HCT116 (cell line): ENCODE measurements at regions not wholly inside any gene's neighbourhood (a gene's known extent, or its start where the extent isn't known, plus 50 kb on each side); places are given as distances from the start of the nearest gene placed in this dataset.
A peak's percentile ranks its signal among the peaks of the same experiment; 100 is the strongest.

Experiments used
- CTCF ChIP-seq, 3 experiments: fragments of 200-600 bp in 1 of 3; sonication (generic) in 1 of 3; IDR thresholded peaks in 2 of 3; conservative IDR thresholded peaks in 1 of 3; 2 replicates each; pipeline ENCODE4 v1.5.1; 2012 to 2017; ENCODE audit warnings: low read depth in 2 of 3, low read length in 2 of 3, antibody characterized with exemption in 1 of 3, borderline replicate concordance in 1 of 3, control low read depth in 1 of 3, mild to moderate bottlenecking in 1 of 3, mixed read lengths in 1 of 3, mixed run types in 1 of 3, moderate library complexity in 1 of 3; ENCODE audit not compliant: insufficient read depth in 1 of 3
- EGR1 ChIP-seq: IDR thresholded peaks from 2 replicates; pipeline ENCODE4 v1.6.1; 2012; ENCODE audit warnings: low read depth
- EZH2 ChIP-seq: fragments of 200-600 bp; sonication (generic); IDR thresholded peaks from 2 replicates; pipeline ENCODE4 v1.6.1; 2017; ENCODE audit warnings: antibody characterized with exemption, mixed run types
- POLR2A ChIP-seq: IDR thresholded peaks from 2 replicates; pipeline ENCODE4 v1.7.0; 2011; ENCODE audit warnings: borderline replicate concordance; ENCODE audit not compliant: insufficient read depth, insufficient read length; ENCODE audit errors: extremely low read depth
- POLR2AphosphoS5 ChIP-seq: IDR thresholded peaks from 2 replicates; pipeline ENCODE4 v1.6.1; 2011; ENCODE audit warnings: mild to moderate bottlenecking, low read depth, low read length, moderate library complexity
- SIN3A ChIP-seq: IDR thresholded peaks from 2 replicates; pipeline ENCODE4 v1.6.1; 2012; ENCODE audit warnings: low read depth

GRCh38 chr1:2867861-2868260 lies 66.4 kb upstream of the TTC34 start:
- TF ChIP-seq EZH2 (no peak), POLR2A (no peak), CTCF (IDR thresholded peaks at IDR 0.05 in 2 of 3, conservative IDR thresholded peaks at IDR 0.05 in 1 of 3; ENCODE audit: borderline replicate concordance in 1 of 3, insufficient read depth in 1 of 3, low read depth in 2 of 3, low read length in 2 of 3) (peak in 1 of 3 experiments; percentile 20; a peak in 1 of 6 replicates), SIN3A (no peak), EGR1 (no peak), POLR2AphosphoS5 (no peak)
